Medulla oblongata (tissue), 1 donor: ENCODE measurements at regions not wholly inside any gene's neighbourhood (a gene's known extent, or its start where the extent isn't known, plus 50 kb on each side); places are given as distances from the start of the nearest gene placed in this dataset.

Experiments used
- DNase-seq: peaks from one replicate; pipeline ENCODE4 v3.0.0-alpha.2; 2015; ENCODE audit errors: extremely low spot score

- DNase-seq = no peak
Measured at GRCh38 chr4:132530861-132531260, 618.2 kb upstream of the PCDH10 start.

GRCh38 chr4:132540268-132540667 is 608.8 kb upstream of the PCDH10 start:
- no peak for DNase-seq

- DNase-seq = no peak
Measured at GRCh38 chr4:132540797-132541196, 608.3 kb upstream of the PCDH10 start.

GRCh38 chr4:132542228-132542627 is 606.9 kb upstream of the PCDH10 start:
- no peak for DNase-seq

- no peak for DNase-seq
Measured at GRCh38 chr4:132548463-132548862, 600.6 kb upstream of the PCDH10 start.

DNA sequence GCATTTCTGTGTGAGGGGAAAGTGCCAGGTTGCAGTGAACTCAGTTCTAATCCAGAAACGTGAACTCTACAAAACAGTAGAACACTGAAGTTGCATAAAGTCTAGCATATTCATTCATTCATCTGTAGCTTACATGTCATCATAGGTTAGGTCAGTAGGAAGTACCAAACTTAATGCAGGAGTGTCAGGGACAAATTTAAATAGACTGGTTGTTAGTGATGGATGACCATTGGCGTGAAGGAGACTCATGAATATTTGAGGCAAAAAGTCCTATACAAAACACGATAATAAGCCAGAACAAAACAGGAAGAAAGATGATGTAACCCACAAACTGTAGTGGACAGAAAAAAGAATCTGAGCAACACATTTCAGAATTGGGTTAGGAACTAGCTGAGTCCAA is 592.8 kb upstream of the PCDH10 start:
- DNase-seq = no peak

DNA sequence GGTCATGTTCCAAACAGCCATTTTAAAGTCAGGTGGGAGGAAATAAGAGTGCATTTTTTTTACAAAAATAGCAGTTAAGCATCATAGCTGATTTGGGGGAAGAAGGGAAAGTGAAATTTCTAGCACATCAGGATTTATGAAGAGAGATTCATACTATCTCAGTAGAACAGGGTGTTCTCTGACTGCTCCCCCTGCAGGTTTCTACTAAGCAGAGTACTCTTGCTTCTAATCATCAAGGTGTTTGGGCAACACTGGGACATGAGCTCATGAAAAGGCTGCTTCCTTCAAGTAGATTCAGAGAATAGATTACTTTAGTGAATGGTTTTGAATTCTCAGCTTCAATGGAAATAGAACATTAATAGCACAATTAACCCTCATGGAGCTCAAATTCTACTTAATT is 591.4 kb upstream of the PCDH10 start:
- DNase-seq = no peak

DNA sequence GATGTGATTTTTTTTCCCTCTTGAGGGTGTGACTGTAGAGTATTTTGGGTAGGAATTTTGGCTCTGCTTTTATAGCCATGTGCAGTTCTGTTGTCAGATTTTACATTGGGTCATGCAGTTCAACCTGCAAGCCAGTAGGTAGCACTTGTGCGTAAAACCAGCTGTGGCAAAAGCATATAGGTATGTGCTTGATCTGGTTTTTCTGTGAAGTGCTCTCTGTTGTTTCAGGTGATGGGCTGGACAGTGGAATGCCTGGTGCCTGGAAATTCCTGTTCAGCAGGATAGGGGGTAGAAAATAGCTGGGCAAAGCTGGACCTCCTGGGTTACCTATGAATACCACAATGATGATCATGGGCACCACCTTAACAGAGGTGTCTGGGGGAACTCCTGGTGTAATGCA is 584.2 kb upstream of the PCDH10 start:
- DNase-seq = no peak

DNA sequence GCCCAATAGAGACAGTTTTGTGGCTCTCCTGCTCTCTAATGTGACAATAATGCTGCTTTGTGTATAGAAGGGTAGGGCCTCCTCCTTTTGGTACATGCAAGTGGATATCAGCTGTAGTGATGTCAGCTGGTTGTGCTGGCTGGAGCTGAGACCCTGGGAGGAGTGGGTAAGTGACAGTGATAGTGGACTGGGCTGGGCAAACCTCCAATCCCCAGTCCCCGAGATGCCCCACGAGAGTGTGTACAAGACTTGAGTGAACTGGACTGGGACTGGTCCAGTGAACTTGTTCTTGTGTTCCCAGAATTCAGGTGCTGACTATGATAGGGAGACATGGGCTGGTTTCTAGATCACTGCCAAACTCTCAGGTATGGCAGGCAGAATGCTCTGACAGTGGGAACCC is 583.6 kb upstream of the PCDH10 start:
- DNase-seq = no peak

- no peak for DNase-seq
Measured at GRCh38 chr4:132572210-132572609, 576.9 kb upstream of the PCDH10 start.

DNA sequence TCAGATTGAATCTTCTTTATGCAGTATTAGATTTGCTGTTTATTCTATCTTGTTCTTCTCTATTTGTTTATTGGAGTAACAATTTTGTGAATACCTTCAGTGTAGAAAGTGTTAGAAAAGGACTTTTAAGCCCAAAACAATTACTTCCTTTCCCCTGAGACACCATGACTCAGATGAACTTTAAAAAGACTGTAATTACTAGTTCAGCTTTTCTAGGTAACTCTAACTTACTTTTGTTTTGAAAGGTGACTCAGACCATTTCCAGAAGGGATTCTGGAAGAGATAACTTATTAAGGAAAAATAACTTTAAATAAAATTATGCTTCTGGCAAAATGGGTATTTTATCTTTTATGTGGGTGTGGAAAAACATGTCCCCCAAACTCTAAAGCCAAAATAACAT is 561.5 kb upstream of the PCDH10 start:
- no peak for DNase-seq

- no peak for DNase-seq
Measured at GRCh38 chr4:132592340-132592739, 556.8 kb upstream of the PCDH10 start.

DNA sequence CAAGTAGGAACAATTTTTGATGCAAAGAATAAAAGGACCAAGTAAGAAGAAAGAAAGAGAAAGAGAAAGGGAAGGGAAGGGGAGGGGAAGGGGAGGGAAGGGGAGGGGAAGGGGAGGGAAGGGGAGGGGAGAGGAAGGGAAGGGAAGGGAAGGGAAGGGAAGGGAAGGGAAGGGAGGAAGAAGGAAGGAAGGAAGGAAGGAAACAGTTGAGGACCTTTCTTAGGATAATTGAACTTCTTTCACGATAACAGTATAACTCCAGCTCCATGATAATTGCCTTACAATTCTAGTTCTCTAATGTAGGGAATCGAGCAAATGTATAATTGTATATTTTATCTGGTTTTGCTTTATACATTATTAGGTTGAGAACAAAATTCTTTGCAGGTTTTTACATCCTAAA is 556.2 kb upstream of the PCDH10 start:
- no peak for DNase-seq

GRCh38 chr4:132593717-132594400 is 555.2 kb upstream of the PCDH10 start:
- no peak for DNase-seq

GRCh38 chr4:132596186-132596585 is 552.9 kb upstream of the PCDH10 start:
- DNase-seq = no peak

GRCh38 chr4:132605551-132605950 is 543.5 kb upstream of the PCDH10 start:
- DNase-seq = no peak

DNA sequence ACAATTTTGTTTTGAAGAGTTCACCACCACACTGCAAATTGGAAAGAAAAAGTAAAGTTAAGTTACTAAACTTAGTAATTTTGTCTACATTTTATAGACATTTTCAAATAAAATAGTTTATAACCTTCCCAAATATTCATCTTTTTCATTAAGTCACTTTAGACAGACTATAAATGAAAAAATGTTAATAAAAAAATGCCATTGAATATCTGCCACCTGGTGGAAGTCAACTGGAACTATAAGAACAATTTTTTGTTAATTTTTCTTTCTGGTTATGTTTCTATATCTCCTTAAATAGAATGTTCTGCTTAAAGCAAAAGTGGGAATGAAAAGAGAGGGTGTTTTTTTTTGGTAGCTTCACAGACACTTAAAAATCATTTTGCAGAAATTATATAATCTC is 534.4 kb upstream of the PCDH10 start:
- DNase-seq = no peak

DNA sequence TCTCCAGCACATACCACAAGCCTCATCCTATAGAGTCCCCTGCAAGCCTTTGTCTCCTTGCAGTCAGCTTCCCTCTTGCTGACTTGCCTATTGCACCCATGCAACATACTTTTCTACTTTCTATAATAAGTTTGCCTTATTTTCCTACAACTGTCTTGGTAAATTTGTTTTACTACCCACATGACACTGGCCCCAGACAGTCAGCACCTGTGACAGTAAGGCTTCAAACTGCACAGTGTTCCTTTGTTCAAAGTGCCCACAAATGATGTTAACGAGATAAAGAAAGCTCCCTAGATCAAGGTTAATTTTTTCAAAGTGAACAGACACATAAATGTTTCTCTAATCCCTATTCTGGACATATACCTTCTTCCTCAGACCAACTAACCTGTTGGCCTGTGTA is 529.1 kb upstream of the PCDH10 start:
- DNase-seq = no peak

DNA sequence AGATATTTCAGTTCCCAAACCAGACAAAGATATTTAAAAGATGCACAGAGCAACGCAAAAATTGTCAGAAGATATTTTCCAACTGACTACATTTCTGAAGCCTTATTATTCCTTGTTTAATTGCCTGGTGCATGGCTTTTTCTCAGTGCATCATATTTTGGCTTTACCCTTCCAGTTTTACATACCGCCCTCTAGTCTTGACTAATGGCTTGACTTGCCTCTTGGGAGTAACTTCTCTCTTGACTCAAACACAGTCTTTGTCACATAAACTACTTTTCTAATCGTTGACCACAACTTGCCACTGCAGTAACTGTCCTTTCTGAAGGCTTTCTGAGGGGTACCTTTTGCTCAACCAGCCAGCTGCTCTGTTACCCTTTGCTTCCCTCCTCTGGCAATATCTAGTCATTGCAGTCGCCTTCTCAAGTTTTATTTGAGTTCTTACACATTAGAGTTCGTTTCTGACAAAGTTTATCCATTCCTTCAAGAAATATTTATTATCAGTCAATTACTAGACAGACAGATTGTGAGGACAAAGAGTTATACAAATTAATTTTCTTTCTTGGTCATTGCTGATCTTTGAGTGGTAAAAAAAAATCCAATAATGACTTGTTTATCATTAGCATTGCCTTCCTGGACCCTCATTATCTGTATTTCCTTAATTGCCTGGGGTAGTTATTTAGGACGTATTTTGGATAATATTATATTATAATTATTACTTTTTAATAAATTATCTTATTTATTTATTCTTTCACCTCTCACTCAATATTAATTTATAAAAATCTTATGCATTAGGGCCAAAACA is 506.9 kb upstream of the PCDH10 start:
- peak; percentile 59 for DNase-seq

DNA sequence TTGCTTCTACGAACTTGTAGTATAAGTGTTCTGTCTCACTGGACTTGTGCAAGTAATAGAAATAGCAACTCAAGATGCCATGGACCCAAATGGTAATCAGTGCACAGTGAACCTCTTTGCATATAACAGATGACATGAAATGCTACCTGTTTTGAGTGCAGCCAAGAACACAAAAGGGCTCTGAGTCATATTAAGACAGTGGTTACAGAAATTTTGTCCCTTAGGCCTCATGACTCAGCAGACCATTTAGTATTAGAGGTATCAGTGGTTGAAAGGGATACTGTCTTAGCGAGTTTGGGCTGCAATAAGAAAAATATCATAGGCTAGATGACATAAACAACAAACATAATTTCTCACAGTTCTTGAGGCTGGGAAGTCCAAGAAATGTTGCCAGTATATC is 502.9 kb upstream of the PCDH10 start:
- DNase-seq = no peak

- DNase-seq = no peak
Measured at GRCh38 chr4:132651196-132651595, 497.9 kb upstream of the PCDH10 start.

DNA sequence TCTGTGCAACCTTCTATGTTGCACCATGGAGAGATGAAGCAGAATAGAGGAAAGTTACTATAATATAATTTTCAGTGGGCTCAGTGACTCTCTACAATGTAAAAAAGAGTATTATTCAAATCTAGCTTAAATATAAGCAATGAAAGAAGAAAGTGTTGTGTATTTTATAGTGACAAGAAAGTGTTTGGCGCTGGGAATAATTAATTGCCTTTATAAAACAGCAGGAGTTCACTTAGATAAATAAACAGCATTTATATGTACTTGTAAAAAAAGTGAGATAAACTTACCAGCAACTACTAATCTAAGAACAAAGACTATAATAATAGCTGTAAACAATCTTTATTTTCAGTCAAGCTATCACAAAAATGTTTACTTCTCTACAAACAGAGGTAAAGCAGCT is 488.9 kb upstream of the PCDH10 start:
- no peak for DNase-seq

- DNase-seq = no peak
Measured at GRCh38 chr4:132662456-132662855, 486.6 kb upstream of the PCDH10 start.

DNA sequence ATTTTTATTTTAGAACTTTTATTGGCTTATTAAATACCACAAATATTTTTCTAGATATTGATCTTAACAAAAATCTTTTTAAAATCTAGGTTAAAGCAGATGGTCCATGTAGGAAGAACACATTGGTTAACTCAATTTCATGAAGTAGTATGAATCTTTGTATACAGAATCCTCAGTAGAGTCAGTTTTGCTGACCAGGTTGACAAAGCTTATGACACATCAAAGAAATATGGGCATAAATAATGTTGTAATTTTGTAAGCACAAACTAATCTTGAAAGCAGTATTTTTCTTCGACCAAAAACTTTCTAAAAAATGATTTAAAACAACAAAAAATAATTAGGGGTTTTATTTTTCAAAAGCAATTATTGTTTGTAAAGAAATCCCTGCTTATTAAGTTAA is 479.3 kb upstream of the PCDH10 start:
- no peak for DNase-seq
